Small intestine (tissue), 7 donors: ENCODE measurements at regions not wholly inside any gene's neighbourhood (a gene's known extent, or its start where the extent isn't known, plus 50 kb on each side); places are given as distances from the start of the nearest gene placed in this dataset.
"Not testable (repeated sequence)": the region's sequence is repeated elsewhere in the genome, so short reads cannot be mapped to it uniquely, and the experiment has no call there.

ENCODE experiments used
- DNase-seq, 2 donors: peaks; one replicate each; pipeline versions ENCODE4 v3.0.0 to v3.0.0-alpha.2; 2013
- FAIRE-seq: peaks from 2 replicates; lab custom pipeline; 2012; peaks lifted over from hg19 to GRCh38; lab: Jason Lieb, UNC
- H3K27ac ChIP-seq, 3 donors: one replicate each; pipeline ENCODE4 v1.5.1; 2013; ENCODE audit warnings: low read length in 2 of 3, mild to moderate bottlenecking in 2 of 3, control low read depth in 1 of 3, inconsistent platforms in 1 of 3, low read depth in 1 of 3, moderate library complexity in 1 of 3
- H3K27me3 ChIP-seq, 3 donors: one replicate each; pipeline ENCODE4 v1.6.1; 2013; ENCODE audit warnings: low read length in 3 of 3, inconsistent platforms in 1 of 3; ENCODE audit not compliant: control insufficient read depth in 3 of 3, insufficient read depth in 3 of 3
- H3K36me3 ChIP-seq, 3 donors: one replicate each; pipeline ENCODE4 v1.6.1; 2013; ENCODE audit warnings: low read length in 3 of 3, inconsistent platforms in 1 of 3, low read depth in 1 of 3, mild to moderate bottlenecking in 1 of 3, moderate library complexity in 1 of 3; ENCODE audit not compliant: control insufficient read depth in 3 of 3, insufficient read depth in 2 of 3
- H3K4me1 ChIP-seq, 3 donors: one replicate each; pipeline ENCODE4 v1.6.1; 2013; ENCODE audit warnings: low read length in 2 of 3, inconsistent platforms in 1 of 3, low read depth in 1 of 3, mild to moderate bottlenecking in 1 of 3, moderate library complexity in 1 of 3; ENCODE audit not compliant: control insufficient read depth in 3 of 3, insufficient read depth in 2 of 3
- H3K4me3 ChIP-seq, 3 donors: one replicate each; pipeline ENCODE4 v1.5.1; 2013; ENCODE audit warnings: low read length in 3 of 3, control low read depth in 1 of 3, inconsistent platforms in 1 of 3, low read depth in 1 of 3, mild to moderate bottlenecking in 1 of 3, moderate library complexity in 1 of 3
- H3K9me3 ChIP-seq, 2 donors: one replicate each; pipeline ENCODE4 v1.6.1; 2013; ENCODE audit warnings: low read depth in 1 of 2, low read length in 1 of 2; ENCODE audit not compliant: control insufficient read depth in 2 of 2, insufficient read depth in 1 of 2
- WGBS, 3 donors: extraction: QIAGEN DNeasy Blood & Tissue Kit; methylation state at CpG; one replicate each; pipeline ENCODE4 v1.1.7; 2013; 5-methylcytosine and 5-hydroxymethylcytosine counted together
- donor health status: healthy with polysubstance abuse.
- donor health status: control.
- donor health status: control.
- donor health status: Bipolar disorder and iron deficiency.
- donor health status: healthy.

DNA sequence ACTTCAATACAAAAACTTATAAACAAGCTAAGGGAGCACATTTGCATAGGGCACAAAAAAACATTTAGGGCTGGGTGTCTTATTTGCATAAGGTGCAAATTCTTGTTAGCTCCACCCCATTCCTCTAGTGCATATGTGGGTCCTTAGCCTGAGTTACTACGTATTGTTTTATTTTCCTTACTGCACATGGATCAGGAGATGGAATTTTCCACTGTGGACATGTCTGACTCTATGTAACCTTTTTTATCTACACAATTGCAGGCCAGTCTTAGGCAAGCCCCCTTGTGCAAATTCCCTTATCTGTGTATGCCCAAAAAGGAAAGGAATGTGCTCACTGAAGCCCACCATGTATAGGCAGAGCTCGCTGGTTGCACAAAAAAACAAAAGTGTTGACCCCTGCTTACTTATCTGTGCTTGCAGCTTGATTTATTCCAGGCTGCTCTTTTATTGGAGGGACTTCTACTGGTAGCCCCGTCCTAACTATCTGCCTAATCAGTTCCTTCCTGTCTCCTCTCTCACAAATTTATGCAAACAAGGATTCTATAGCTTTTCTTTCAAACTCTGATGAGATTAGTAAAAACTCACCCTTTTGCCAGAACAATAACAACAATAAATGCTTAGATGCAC is 359.0 kb upstream of the MAGEB16 start:
- FAIRE-seq = no peak
- peak in 1 of 2 donors; percentile 1 for DNase-seq
- Histone ChIP-seq H3K4me1 (no peaks in the 10 kb centered on the region), H3K9me3 (no peaks in the 10 kb centered on the region), H3K36me3 (no peaks in the 10 kb centered on the region), H3K27ac (no peak overlapping the region), H3K4me3 (no peak overlapping the region), H3K27me3 (no peaks in the 10 kb centered on the region)
- WGBS, 3 donors = 43 to 50% (median 43%) methylated on average over 3 of the region's 3 CpGs

DNA sequence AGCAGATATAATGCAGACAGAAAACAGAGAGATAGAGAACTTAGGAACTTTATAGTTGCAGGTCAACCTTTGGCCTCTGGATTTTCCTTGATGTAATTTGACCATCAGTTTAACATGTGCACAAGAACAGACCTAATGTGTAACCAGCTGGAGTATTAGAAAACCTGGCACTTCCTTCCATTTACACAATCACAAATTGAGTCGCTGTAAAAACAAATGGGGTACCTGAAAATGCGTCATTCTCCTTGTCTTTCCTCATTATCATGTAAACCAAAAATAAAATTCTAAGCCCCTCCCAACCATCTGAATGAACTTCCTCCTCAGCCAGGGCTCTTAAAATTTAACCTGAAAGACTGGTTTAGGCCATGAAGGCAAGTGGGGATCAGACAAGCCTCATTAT is 358.4 kb upstream of the MAGEB16 start:
- FAIRE-seq = no peak

DNA sequence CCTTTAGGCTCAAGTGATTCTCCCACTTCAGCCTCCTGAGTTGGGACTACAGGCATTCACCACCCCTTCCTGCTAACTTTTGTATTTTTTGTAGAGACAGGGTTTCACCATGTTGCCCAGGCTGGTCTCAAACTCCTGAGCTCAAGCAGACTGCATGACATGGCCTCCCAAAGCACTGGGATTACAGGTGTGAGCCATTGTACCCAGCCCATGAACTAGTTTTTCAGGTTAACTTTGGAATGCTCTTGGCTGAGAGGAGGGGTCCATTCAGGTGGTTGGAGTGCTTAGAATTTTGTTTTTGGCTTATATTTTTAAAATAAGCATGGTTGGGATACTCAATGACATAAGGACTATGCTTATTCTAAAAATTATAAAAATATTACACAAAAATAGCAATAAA is 355.7 kb upstream of the MAGEB16 start:
- DNase-seq = no peak
- no peak for FAIRE-seq
- no peak overlapping the region for H3K27ac ChIP-seq

More for the DNA sequence above, 358.4 kb upstream of the MAGEB16 start:
- Histone ChIP-seq H3K4me1 (no peaks in the 10 kb centered on the region), H3K27me3 (no peaks in the 10 kb centered on the region), H3K4me3 (no peak overlapping the region), H3K36me3 (no peaks in the 10 kb centered on the region), H3K27ac (no peak overlapping the region), H3K9me3 (no peaks in the 10 kb centered on the region)
- peak; percentile 22 to 43 for DNase-seq
- 28 to 59% (median 33%) methylated on average over 2 of the region's 2 CpGs for WGBS, 3 donors

DNA sequence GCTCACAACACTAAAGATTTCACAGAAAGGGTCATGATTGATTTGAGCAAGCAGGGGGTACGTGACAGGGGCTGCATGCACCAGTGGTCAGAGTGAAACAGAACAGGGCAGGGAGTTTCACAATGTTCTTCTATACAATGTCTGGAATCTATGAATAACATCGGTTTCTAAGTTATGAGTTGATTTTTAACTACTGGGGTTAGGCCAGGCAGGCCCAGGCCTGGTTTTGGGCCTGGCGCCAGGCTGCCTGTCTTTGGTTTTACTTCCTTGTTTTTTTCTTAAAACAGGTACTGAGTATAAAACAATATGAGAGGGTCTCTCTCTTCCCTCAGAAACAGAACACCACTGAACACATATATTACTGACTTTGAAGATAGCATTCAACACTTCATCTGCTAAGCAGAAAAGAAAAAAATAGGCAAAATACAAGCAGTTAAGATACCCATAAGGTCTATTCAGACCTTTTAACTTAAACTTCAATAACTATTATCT is 355.0 kb upstream of the MAGEB16 start:
- DNase-seq, H3K9me3 ChIP-seq, H3K4me3 ChIP-seq, FAIRE-seq, H3K27me3 ChIP-seq, H3K36me3 ChIP-seq, H3K27ac ChIP-seq, H3K4me1 ChIP-seq: not testable (repeated sequence)
- WGBS, 3 donors = 19 to 49% (median 33%) methylated on average over 3 of the region's 3 CpGs

More for the DNA sequence above, 355.7 kb upstream of the MAGEB16 start:
- no peaks in the 10 kb centered on the region for H3K36me3 ChIP-seq
- no peaks in the 10 kb centered on the region for H3K27me3 ChIP-seq
- no peak overlapping the region for H3K4me3 ChIP-seq
- no peaks in the 10 kb centered on the region for H3K4me1 ChIP-seq
- no peaks in the 10 kb centered on the region for H3K9me3 ChIP-seq

DNA sequence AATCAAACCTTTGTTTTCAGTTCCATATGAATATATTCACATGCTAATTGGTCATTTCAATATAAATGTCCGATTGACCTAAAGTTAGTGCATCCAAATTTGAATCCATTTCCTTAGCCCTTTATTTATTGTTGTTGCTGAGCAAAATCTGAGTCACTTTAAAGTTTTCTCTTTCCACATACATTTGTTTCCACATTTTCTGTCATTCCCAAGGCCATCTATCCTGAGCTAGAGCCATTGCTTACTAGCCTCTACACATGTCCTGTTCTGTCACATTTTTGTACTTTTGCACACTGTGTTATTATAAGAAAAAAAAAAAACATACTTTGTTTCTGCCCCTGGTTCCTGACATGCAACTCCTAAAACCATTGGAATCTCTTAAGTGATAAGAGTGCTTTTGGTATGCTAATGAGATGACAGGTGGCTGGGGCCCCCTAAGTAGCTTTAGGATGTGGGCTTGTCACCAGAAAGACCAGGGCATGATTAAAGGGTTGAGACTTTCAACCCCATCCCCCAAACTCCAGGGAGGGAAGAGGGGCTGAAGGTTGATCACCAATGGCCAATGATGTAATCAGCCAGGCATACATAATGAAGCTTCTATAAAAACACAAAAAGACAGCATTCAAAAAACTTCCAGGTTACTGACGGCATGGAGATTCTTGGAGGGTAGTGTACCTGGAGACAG is 353.3 kb upstream of the MAGEB16 start:
- WGBS, 3 donors = 88 to 89% (median 88%) methylated on average over 2 of the region's 2 CpGs
- no peaks in the 10 kb centered on the region for H3K36me3 ChIP-seq
- H3K4me1 ChIP-seq = no peaks in the 10 kb centered on the region
- H3K27me3 ChIP-seq = no peaks in the 10 kb centered on the region
- H3K27ac ChIP-seq = no peak overlapping the region
- FAIRE-seq = no peak
- no peak for DNase-seq
- H3K9me3 ChIP-seq = no peaks in the 10 kb centered on the region
- no peak overlapping the region for H3K4me3 ChIP-seq

DNA sequence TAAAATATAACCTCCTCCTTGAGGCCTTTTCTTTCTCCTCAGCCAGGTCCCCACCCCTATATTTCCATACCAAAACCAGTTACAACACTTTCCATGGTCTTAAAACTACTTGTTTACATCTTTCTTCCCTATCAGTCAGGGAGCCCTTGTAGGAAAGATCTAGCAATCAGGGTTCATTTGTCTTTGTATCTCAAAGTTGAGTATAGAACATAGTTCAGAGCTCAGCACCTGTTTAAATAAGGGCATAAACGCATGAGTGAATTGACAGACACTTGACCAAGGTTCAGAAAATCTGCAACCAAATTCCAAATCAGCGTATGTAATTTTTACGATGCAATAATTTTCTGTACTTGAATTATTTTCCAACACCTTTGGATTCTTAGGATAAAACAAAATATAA is 352.2 kb upstream of the MAGEB16 start:
- H3K4me3 ChIP-seq = no peak overlapping the region
- 15 to 74% (median 38%) methylated on average over 3 of the region's 3 CpGs for WGBS, 3 donors
- H3K36me3 ChIP-seq = no peaks in the 10 kb centered on the region
- no peaks in the 10 kb centered on the region for H3K9me3 ChIP-seq
- H3K4me1 ChIP-seq = no peaks in the 10 kb centered on the region
- no peaks in the 10 kb centered on the region for H3K27me3 ChIP-seq
- DNase-seq = peak; percentile 3 to 6
- FAIRE-seq = no peak
- H3K27ac ChIP-seq = no peak overlapping the region

DNA sequence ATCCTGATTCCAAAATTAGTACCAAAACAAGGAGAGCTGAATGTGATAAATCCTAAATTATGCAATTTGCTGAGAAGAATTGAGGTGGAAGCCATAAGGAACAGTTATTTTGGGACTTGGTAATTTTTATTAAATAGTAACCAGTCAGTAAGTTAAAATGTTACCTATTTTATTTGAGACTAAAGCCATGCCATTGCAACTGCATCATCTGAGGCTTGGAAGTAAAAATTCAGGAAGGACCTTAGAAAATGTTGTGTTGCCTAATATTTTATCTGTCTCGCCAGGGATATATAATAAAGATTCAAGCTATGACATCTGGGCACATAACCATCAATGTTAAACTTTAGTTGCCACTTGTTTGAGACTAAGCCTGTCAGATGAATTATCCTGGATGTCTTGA is 341.3 kb upstream of the MAGEB16 start:
- Histone ChIP-seq H3K4me1 (no peaks in the 10 kb centered on the region), H3K4me3 (no peak overlapping the region), H3K27me3 (no peaks in the 10 kb centered on the region), H3K27ac (no peak overlapping the region), H3K36me3 (no peaks in the 10 kb centered on the region), H3K9me3 (no peaks in the 10 kb centered on the region)
- DNase-seq (no peak), FAIRE-seq (no peak)
- 67 to 95% (median 85%) methylated on average over 1 of the region's 1 CpG for WGBS, 3 donors

DNA sequence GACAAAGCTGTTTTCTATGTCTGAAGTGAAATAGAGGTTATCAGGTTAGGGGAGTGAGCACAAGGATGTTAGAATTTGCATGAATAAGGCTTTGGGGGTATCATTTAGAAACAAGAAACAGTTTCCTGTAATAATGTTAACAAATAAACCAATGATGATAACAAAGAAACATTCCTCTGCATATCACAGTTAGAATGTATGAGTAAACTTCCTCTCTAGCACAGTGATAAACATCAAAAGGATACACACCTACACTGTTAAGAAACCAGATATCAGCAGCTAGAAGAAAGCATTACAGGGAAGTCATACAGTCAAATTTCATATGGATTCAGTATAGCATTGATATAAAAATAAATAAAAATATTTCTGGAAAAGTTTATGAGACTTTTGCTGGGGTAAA is 340.0 kb upstream of the MAGEB16 start:
- H3K27ac ChIP-seq = no peak overlapping the region
- H3K36me3 ChIP-seq = no peaks in the 10 kb centered on the region
- H3K27me3 ChIP-seq = no peaks in the 10 kb centered on the region
- DNase-seq (no peak), FAIRE-seq (no peak)
- H3K4me3 ChIP-seq = no peak overlapping the region
- H3K4me1 ChIP-seq = no peaks in the 10 kb centered on the region
- no peaks in the 10 kb centered on the region for H3K9me3 ChIP-seq
